Central memory CD4-positive, alpha-beta T cell (primary cell): ENCODE measurements at regions not wholly inside any gene's neighbourhood (a gene's known extent, or its start where the extent isn't known, plus 50 kb on each side); places are given as distances from the start of the nearest gene placed in this dataset.

Experiments used
- DNase-seq: peaks from one replicate; pipeline ENCODE4 v3.0.0; 2022

GRCh38 chr1:232271991-232272589, 357.8 kb downstream of the SIPA1L2 start:
- DNase-seq: no peak

GRCh38 chr1:232271299-232271698, 358.6 kb downstream of the SIPA1L2 start:
- no peak for DNase-seq

- DNase-seq: no peak
Observed at GRCh38 chr1:232269988-232270387, 359.9 kb downstream of the SIPA1L2 start.

GRCh38 chr1:232267837-232268598, 361.9 kb downstream of the SIPA1L2 start:
- DNase-seq: no peak

DNA sequence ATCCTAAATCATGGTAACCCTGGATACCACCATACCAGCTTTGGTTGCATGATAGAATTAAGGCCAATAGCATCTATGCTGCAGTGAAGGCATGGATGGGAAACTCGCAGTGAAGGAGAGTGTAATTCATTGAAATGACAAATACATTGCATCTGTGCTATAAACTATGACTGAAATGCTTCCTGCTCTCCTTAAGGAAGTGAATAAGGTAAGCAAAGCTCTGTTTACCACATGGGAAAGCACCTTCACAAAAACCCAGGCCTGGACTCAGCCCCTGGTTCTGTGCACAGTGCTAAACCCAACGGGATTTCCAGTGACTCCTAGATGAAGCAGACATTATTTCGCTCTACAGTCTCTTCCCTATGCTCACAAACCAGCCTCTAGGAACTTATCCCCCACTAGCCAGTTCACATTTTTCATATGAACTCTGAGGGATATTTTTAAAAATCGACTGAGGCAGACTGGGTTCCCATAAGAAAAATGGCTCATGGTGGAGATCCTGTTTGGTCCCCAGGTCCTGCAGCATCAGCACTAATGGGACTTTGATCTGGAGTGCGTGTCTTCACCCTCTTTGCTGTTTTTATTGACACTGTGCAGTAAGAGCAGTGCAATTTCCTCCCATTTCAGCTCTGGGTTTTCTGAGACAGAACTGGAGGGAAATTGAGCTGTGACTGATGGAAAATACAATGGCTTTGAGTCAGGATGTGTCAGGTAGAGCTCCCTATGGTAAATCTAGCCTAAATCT, 362.7 kb downstream of the SIPA1L2 start:
- DNase-seq: no peak

DNA sequence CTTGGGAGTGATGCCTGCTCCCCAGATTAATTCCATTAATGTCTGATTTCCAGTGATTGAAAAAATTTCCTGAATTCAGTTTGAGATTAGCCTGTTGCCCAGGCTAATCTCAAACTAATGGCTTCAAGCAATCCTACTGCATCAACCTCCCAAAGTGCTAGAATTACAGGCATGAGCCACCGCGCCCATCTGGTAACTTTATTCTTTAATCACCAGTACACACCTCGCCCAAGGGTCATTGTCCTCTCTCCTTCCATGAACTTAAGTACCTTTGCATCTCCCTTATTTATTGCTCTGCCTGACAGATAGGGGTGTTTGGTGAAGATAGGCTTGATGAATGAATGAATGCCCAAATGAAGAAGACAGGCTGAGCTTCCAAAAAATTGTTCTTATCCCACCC, 366.5 kb downstream of the SIPA1L2 start:
- no peak for DNase-seq

DNA sequence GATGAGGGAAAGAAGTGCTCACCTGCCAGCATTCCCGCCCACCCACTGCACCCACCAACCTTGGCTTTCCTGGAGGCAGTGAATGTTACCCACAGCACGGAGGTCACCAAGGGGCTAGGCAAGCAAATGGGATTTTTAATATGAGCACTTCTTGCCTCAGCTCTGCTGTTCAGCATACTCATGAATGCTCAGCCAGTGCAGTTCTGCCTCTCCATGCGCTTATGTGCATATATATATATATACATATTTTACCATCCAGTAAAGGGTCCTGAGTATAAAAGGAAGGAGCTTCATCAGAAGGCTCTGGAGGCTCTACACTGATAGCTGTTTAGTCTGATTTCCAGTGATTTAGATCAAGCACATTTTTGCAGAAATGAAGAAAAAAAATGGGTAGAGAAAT, 366.9 kb downstream of the SIPA1L2 start:
- DNase-seq: no peak

GRCh38 chr1:232260861-232261260, 369.1 kb downstream of the SIPA1L2 start:
- DNase-seq: no peak

DNA sequence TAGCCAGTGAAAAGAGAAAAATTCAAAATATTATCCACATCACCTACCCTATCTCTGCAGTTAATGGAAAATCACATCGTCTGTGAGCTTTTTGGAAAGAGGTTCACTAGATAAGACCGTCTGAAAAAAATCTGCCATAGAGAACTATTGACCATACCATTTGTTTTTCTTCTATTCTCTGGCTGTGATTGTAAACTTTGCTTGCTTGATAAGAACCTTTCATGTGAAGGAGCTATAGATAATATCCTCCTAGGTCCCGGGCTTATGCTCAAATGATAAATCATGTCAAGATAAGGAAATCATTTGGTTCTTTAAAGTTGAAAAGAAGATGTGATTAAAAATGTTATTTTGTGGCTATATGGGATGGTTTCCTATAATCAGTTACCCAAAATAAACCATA, 369.9 kb downstream of the SIPA1L2 start:
- no peak for DNase-seq

DNA sequence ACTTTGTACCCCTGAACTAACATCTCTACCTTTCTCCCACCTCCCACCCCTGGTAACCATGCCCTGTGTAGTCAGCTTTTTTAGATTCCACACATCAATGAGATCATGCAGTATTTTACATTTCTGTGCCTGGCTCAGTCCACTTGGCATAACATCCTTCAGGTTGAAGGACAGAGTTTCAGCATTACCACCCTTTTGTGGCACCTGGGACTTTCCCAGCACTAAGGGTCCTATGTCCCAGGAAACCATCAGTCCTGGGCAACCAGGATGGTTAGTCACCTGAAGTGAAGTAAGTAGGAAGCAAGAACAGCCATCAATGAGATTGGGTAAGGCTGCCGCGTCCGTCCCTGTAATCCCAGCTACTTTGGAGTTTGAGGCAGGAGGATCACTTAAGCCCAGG, 370.6 kb downstream of the SIPA1L2 start:
- no peak for DNase-seq

DNA sequence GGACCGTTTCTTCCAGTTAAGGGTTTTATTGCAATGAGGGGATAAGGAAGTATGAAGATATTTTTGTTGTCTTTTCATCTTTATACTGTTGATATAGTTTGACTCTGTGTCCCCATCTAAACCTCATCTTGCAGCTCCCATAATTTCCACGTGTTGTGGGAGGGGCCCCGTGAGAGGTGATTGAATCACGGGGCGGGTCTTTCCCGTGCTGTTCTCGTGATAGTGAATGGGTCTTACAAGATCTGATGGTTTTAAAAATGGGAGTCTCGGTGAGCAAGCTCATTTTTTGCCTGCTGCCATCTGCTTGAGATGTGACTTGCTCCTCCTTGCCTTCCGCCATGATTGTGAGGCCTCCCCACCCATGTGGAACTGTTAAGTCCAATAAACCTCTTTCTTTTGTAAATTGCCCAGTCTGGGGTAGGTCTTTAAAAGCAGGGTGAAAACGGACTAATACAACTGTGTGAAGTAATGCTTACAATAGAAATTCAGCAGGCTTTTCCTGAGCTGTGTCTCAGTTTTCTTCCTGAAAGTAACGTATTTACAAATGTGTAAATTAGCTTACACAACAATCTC, 377.3 kb downstream of the SIPA1L2 start:
- no peak for DNase-seq

GRCh38 chr1:232250838-232251237, 379.1 kb downstream of the SIPA1L2 start:
- DNase-seq: no peak

DNA sequence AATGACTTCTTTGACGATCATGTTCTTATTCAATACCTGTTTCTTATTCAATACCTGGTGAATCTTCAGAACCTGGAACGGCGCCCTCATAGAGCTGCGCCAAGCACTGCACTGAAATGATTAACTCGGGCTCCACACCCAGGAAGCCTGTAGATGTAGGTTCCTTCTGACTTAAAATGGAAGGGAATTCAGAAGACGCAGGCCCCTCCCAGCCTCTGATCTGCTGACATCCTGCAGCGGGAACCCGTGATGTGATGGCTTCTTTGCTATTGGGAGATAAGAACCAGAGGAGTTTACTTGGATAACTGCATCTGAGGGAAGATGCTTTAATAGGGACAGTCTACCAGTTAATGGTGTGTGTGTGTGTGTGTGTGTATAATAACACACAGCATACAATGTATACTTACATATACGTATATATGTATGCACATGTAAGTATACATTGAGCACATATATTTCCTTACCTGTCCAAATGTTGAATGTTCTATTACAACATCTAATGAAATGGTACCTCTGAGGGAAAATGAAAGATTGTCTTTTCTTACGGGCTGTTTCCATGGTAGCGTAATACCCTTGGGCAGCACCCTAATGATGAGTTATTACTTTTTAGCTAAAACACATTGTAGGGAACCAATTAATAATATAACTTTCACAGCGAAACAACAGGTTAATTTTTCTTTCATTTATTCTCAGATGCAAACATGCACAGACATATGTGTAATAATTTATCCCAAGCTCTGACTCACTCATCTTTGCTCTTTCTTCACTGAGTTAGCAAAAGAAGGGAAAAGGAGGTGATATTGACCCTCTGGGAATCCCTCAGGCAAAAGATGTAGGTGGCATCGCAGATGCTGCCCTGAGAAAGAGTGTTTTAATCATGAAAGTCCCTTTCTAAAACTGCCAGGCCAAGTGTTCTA, 379.8 kb downstream of the SIPA1L2 start:
- DNase-seq: no peak

- DNase-seq: no peak
Observed at GRCh38 chr1:232249339-232249738, 380.6 kb downstream of the SIPA1L2 start.

DNA sequence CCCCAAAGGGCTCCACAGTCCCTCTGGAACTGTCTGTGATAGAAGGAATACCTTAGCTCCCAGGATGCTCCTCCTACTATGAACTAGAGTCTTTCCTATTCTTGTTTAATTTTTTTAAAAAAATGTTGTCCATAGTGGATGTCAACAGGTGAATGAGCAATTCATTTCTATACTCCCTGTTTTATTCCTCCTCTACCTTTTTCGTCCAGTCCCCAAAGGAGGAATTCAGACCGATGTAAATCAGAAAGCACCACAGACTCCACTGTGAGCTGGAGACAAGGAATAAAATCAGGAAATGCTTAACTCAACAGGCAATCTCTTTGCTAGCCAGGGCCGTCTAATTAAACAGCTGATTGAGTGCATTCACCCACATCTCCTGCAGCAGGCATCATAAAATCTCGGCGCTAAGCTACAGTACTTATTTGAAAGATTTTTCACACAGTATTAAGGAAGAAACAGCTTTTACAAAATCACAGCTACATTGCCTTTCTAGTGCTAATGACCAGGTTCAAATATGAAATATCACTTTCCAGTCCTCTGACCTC, 381.6 kb downstream of the SIPA1L2 start:
- DNase-seq: no peak

GRCh38 chr1:232247669-232248068, 382.3 kb downstream of the SIPA1L2 start:
- no peak for DNase-seq

DNA sequence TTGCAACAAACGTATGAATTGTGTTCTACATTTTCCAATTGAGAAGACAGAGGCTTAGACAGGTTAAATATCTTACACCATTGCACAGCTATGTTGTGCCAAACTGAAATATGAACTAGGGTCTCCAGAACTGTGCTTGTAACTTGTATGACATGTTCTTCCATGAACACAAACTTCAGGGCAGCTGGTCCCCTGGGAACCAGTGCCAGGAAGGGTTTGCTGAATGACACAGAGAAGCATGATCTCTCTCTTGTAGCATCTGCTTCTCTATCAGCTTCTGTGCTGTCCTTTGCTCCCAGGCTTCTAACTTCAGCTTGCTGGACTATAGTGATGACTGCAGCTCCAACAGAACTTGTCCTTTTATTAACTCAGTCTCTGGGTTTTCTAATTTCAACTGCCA, 385.5 kb downstream of the SIPA1L2 start:
- DNase-seq: no peak

DNA sequence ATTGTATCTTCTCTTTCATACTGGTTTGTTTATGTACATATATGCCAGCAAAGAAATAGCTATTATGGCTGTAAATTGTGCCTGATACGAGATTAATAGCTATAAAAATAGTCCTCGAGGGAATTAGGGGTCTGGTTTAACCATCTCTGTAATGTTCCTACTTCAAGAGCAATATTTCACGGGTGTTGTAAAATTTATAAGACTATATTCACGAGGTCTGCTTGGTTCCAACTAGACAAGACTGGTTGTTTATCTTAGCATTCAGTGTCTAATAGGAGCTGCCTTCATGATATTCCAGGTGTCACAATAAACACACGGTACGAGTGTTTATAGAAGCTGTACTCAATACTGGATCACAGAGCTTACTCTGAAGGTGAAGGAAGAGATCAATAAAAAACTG, 389.9 kb downstream of the SIPA1L2 start:
- DNase-seq: no peak

GRCh38 chr1:232239522-232239921, 390.4 kb downstream of the SIPA1L2 start:
- no peak for DNase-seq

- no peak for DNase-seq
Observed at GRCh38 chr1:232238009-232238408, 391.9 kb downstream of the SIPA1L2 start.

GRCh38 chr1:232227306-232227705, 402.6 kb downstream of the SIPA1L2 start:
- no peak for DNase-seq

DNA sequence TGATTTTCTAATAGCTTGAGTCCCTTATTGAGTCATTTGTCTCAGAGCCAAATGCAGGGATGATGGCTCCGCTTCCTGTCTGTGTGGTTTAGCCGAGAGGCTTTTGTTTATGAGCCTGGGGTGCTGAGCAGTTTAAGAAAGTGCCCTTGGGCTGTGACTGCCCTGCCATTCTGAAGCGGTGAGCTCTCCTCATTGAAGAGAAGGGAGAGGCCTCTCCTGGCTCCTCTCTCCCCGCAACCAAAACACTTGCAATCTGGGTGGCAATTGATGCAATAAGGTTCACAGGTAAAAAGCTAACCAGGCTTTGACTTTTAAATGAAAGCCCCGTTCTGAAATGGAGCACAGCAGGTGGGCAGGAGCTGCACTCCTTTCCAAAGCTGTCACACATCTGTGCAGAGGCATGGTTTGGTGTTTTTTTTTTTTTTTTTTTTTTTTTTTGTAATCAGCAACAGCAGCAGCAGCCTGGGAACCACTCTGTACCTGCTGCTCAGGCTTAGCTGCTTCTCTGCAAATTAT, 403.7 kb downstream of the SIPA1L2 start:
- peak; percentile 21 for DNase-seq
